ENCODE measurements at regions not wholly inside any gene's neighbourhood (a gene's known extent, or its start where the extent isn't known, plus 50 kb on each side); places are given as distances from the start of the nearest gene placed in this dataset.

GRCh38 chr6:137700751-137701477 is 166.1 kb upstream of the TNFAIP3 start:
- intact Hi-C loops (cut with DNase I) = loop anchor here (5.0 kb wide), 1 partner anchor 241 kb away; no protein-coding TSS in a partner anchor
- H3K4me3 ChIP-seq = no peak overlapping the region
- DNase-seq (ENCODE audit: extremely low spot score in 2 of 2) = no peak

DNA sequence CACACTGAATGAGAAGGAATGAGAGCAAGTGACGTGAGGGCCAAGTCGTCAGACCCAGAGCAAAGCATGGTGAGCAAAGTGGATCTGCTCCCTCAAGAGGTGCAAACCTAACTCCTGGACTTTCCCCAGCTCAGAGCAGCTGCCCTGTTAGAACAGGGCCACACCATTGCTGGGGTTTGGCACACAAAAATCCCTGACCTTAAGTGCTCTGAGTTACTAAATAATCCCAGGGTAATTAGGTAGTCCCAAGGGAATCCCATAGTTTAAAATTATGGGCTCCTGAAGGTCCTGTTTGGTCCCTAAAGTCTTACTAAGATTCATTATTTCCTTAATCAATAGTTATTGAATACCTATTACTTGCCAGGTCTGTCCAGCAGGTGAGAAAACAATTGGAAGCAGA is 165.1 kb upstream of the TNFAIP3 start:
- DNase-seq (ENCODE audit: extremely low spot score in 2 of 2) = no peak
- no peaks in the 10 kb centered on the region for H3K27me3 ChIP-seq
- no peaks in the 10 kb centered on the region for H3K9me3 ChIP-seq
- H3K36me3 ChIP-seq = no peaks in the 10 kb centered on the region
- no peak overlapping the region for H3K27ac ChIP-seq
- H3K4me1 ChIP-seq = peaks cover 20% of the 10 kb centered on the region
- TF ChIP-seq POLR2A (IDR thresholded peaks at IDR 0.05) (no peak), POLR2AphosphoS5 (IDR thresholded peaks at IDR 0.05; ENCODE audit: insufficient read depth in 1 of 2, low read depth in 1 of 2) (no peak), CTCF (IDR thresholded peaks at IDR 0.05) (no peak)
- H3K4me3 ChIP-seq = no peak overlapping the region
- intact Hi-C loops (cut with DNase I) = loop anchor here (5.0 kb wide), 1 partner anchor 240 kb away; no protein-coding TSS in a partner anchor

More at GRCh38 chr6:137700751-137701477, 166.1 kb upstream of the TNFAIP3 start:
- Histone ChIP-seq H3K4me1 (peaks cover 21% of the 10 kb centered on the region), H3K9me3 (no peaks in the 10 kb centered on the region), H3K27me3 (no peaks in the 10 kb centered on the region), H3K36me3 (no peaks in the 10 kb centered on the region), H3K27ac (no peak overlapping the region)
- no peak for TF ChIP-seq CTCF (IDR thresholded peaks at IDR 0.05)
- TF ChIP-seq POLR2A (IDR thresholded peaks at IDR 0.05) = no peak

DNA sequence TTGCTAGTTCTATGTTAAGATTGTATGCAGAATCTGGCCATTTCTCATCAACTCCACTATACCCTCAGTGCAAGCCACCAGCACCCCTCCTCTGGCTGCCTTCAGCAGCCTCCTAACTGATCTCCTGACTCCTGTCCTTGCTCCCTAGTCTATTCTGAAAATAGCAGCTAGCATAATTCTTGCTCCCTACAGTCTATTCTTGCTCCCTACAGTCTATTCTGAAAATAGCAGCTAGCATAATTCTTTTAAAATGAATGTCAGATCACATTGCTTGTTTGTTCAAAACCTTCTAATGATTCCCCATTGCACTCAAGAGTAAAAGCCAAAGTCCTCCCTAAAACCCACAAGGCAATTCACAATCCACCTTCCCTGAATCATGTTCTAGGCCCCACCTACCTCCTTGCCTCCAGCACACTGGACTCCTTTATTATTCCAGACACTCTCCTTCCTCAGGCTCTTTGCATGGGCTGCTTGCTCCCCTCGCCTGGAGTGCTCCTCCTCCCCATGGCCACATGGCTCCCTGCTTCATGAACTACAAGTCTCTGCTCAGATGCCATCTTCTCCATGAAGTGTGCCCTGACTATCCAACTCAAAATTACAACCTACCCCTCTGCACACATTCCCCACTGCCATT is 164.2 kb upstream of the TNFAIP3 start:
- no peak overlapping the region for H3K4me3 ChIP-seq
- no peaks in the 10 kb centered on the region for H3K36me3 ChIP-seq
- peaks cover 11% of the 10 kb centered on the region for H3K4me1 ChIP-seq
- TF ChIP-seq CTCF (IDR thresholded peaks at IDR 0.05) = no peak
- intact Hi-C loops (cut with DNase I) = loop anchor here (5.0 kb wide), 1 partner anchor 239 kb away; no protein-coding TSS in a partner anchor
- DNase-seq (ENCODE audit: extremely low spot score in 2 of 2) = no peak
- H3K27ac ChIP-seq = no peak overlapping the region
- no peaks in the 10 kb centered on the region for H3K9me3 ChIP-seq
- H3K27me3 ChIP-seq = no peaks in the 10 kb centered on the region

GRCh38 chr6:137704802-137705159 is 162.3 kb upstream of the TNFAIP3 start:
- DNase-seq (ENCODE audit: extremely low spot score in 2 of 2) = no peak
- no peaks in the 10 kb centered on the region for H3K36me3 ChIP-seq
- H3K27me3 ChIP-seq = no peaks in the 10 kb centered on the region
- H3K27ac ChIP-seq = no peak overlapping the region
- no peaks in the 10 kb centered on the region for H3K9me3 ChIP-seq
- no peak for TF ChIP-seq POLR2A (IDR thresholded peaks at IDR 0.05)
- TF ChIP-seq CTCF (IDR thresholded peaks at IDR 0.05) = no peak
- TF ChIP-seq POLR2AphosphoS5 (IDR thresholded peaks at IDR 0.05; ENCODE audit: insufficient read depth in 1 of 2, low read depth in 1 of 2) = no peak
- H3K4me1 ChIP-seq = no peaks in the 10 kb centered on the region
- intact Hi-C loops (cut with DNase I) = loop anchor here (5.0 kb wide), 2 partner anchors 163 to 238 kb away; partner anchors contain the start of gene TNFAIP3
- H3K4me3 ChIP-seq = no peak overlapping the region

Data from vagina (tissue), 2 donors.